Endothelial cell of umbilical vein (primary cell): ENCODE measurements at regions not wholly inside any gene's neighbourhood (a gene's known extent, or its start where the extent isn't known, plus 50 kb on each side); places are given as distances from the start of the nearest gene placed in this dataset.

Experiments
- BruUV-seq: library from RNA; stranded (reverse); fragments of 400-500 nt; replicated peaks from 2 replicates; lab custom pipeline; 2021; lab: Mats Ljungman, UMichigan
- CTCF ChIA-PET: fragments of 300-600, 350-600 bp; sonication (Branson Sonifier 250); formaldehyde crosslinking; loops from one replicate; lab custom pipeline; 2021; ENCODE audit warnings: antibody characterized with exemption, inconsistent platforms; lab: Charles Lee
- POLR2A ChIA-PET: fragments of 300-600, 350-600 bp; sonication (Branson Sonifier 250); formaldehyde crosslinking; loops from one replicate; lab custom pipeline; 2021; ENCODE audit warnings: antibody characterized with exemption, inconsistent platforms; lab: Charles Lee
- DNase-seq: peaks from one replicate; pipeline ENCODE4 v3.0.0-alpha.2; 2011; ENCODE audit warnings: low read depth, low spot score
- FAIRE-seq: peaks from 2 replicates; lab custom pipeline; 2011; peaks lifted over from hg19 to GRCh38; lab: Jason Lieb, UNC
- H2AFZ ChIP-seq: 2 replicates; pipeline ENCODE4 v1.6.0; 2012; ENCODE audit warnings: low read depth, low read length, control low read depth, inconsistent platforms
- H3K27ac ChIP-seq: 2 replicates; pipeline ENCODE4 v1.5.1; 2011; ENCODE audit warnings: low read depth, mild to moderate bottlenecking, control low read depth, low read length, moderate library complexity; ENCODE audit not compliant: insufficient read depth
- H3K27me3 ChIP-seq, 2 experiments: 2 replicates each; pipeline versions ENCODE4 v1.6.0 to v1.6.1; 2011; ENCODE audit warnings: low read length in 2 of 2, mixed read lengths in 1 of 2; ENCODE audit not compliant: control insufficient read depth in 2 of 2, insufficient read depth in 2 of 2
- H3K36me3 ChIP-seq, 2 experiments: 2 replicates in 1 of 2; 3 replicates in 1 of 2; pipeline ENCODE4 v1.5.1; 2011; ENCODE audit warnings: low read length in 2 of 2, mild to moderate bottlenecking in 1 of 2, moderate library complexity in 1 of 2; ENCODE audit not compliant: control insufficient read depth in 2 of 2, insufficient read depth in 2 of 2; ENCODE audit errors: extremely low read depth in 1 of 2
- H3K4me1 ChIP-seq: 3 replicates; pipeline ENCODE4 v1.5.1; 2011; ENCODE audit warnings: mild to moderate bottlenecking, low read length; ENCODE audit not compliant: control insufficient read depth, insufficient read depth; ENCODE audit errors: extremely low read depth
- H3K4me2 ChIP-seq: 2 replicates; pipeline ENCODE4 v1.6.1; 2011; ENCODE audit warnings: low read length, control low read depth, mixed read lengths; ENCODE audit not compliant: insufficient read depth
- H3K4me3 ChIP-seq, 3 experiments: fragments of 200-600 bp in 1 of 3; sonication (generic), shearing (Covaris generic) in 1 of 3; replicated peaks in 1 of 3; 2 replicates each; pipeline ENCODE4 v1.5.1; 2011 to 2016; ENCODE audit warnings: control low read depth in 3 of 3, low read length in 3 of 3, mild to moderate bottlenecking in 2 of 3, inconsistent platforms in 1 of 3, low read depth in 1 of 3, moderate library complexity in 1 of 3; ENCODE audit not compliant: insufficient read depth in 1 of 3
- H3K79me2 ChIP-seq: 2 replicates; pipeline ENCODE4 v1.6.0; 2012; ENCODE audit warnings: low read length, inconsistent platforms; ENCODE audit not compliant: control insufficient read depth, insufficient read depth
- H3K9ac ChIP-seq: replicated peaks from 2 replicates; pipeline ENCODE3; 2011; ENCODE audit warnings: low read length, control low read depth; ENCODE audit not compliant: insufficient read depth; ENCODE audit errors: extremely low read depth
- H3K9me1 ChIP-seq: replicated peaks from 3 replicates; pipeline ENCODE4 v1.6.0; 2011; ENCODE audit warnings: mild to moderate bottlenecking, low read length; ENCODE audit not compliant: control insufficient read depth, insufficient read depth; ENCODE audit errors: extremely low read depth
- H3K9me3 ChIP-seq: replicated peaks from 2 replicates; pipeline ENCODE4 v1.5.1; 2012; ENCODE audit warnings: low read length, inconsistent platforms; ENCODE audit not compliant: control insufficient read depth, insufficient read depth
- H4K20me1 ChIP-seq: replicated peaks from 2 replicates; pipeline ENCODE3; 2011; ENCODE audit warnings: mild to moderate bottlenecking, low read length; ENCODE audit not compliant: control insufficient read depth, insufficient read depth; ENCODE audit errors: extremely low read depth
- CTCF ChIP-seq, 2 donors: IDR thresholded peaks; 1 replicate in 1 of 2; 2 replicates in 1 of 2; pipeline ENCODE4 v1.5.1; 2011; ENCODE audit warnings: low read length in 2 of 2, mild to moderate bottlenecking in 2 of 2, moderate library complexity in 2 of 2, control low read depth in 1 of 2, inconsistent platforms in 1 of 2, low read depth in 1 of 2; ENCODE audit not compliant: insufficient read depth in 1 of 2; ENCODE audit errors: extremely low read depth in 1 of 2
- EZH2 ChIP-seq: IDR thresholded peaks from 2 replicates; pipeline ENCODE4 v1.6.1; 2012; ENCODE audit warnings: borderline replicate concordance, low read depth, mild to moderate bottlenecking, moderate library complexity, low read length, inconsistent platforms; ENCODE audit not compliant: severe bottlenecking
- FOS ChIP-seq: IDR thresholded peaks from 2 replicates; pipeline ENCODE4 v1.6.1; 2011; ENCODE audit warnings: mild to moderate bottlenecking, low read length, moderate library complexity, borderline replicate concordance; ENCODE audit not compliant: insufficient read depth
- GATA2 ChIP-seq: IDR thresholded peaks from 2 replicates; pipeline ENCODE4 v1.7.0; 2011; ENCODE audit warnings: low read depth, mild to moderate bottlenecking, moderate library complexity, mixed read lengths, low read length; ENCODE audit not compliant: insufficient read length, insufficient read depth
- JUN ChIP-seq: IDR thresholded peaks from 2 replicates; pipeline ENCODE4 v1.6.1; 2011; ENCODE audit warnings: borderline replicate concordance, low read depth; ENCODE audit not compliant: insufficient read length, insufficient read depth
- MAX ChIP-seq: IDR thresholded peaks from 2 replicates; pipeline ENCODE4 v1.6.1; 2011; ENCODE audit not compliant: insufficient read depth, insufficient read length
- MYC ChIP-seq: IDR thresholded peaks from one replicate; pipeline ENCODE4 v1.6.1; 2011; ENCODE audit warnings: mild to moderate bottlenecking, low read depth, low read length
- POLR2A ChIP-seq: IDR thresholded peaks from 2 replicates; pipeline ENCODE4 v1.6.1; 2012; ENCODE audit warnings: low read depth, mild to moderate bottlenecking, control low read depth, low read length
- POLR2AphosphoS5 ChIP-seq: IDR thresholded peaks from 2 replicates; pipeline ENCODE4 v1.6.1; 2012; ENCODE audit warnings: low read depth, mild to moderate bottlenecking, control low read depth, low read length, moderate library complexity; ENCODE audit not compliant: insufficient read depth
- dilution Hi-C: fragments of 300-500 bp; cut with MboI; formaldehyde crosslinking; loops from one replicate; pipeline ENCODE4 v1.15.0; 2019; ENCODE audit warnings: low sequenced_read_pairs; ENCODE audit not compliant: extremely low pct_ligation_motif_present
- intact Hi-C: fragments of 100-400 bp; cut with micrococcal nuclease; formaldehyde crosslinking; loops from one replicate; pipeline ENCODE4 v1.10.0; 2022

GRCh38 chr2:21268197-21268877 lies 144.6 kb downstream of the TDRD15 start:
- H3K4me2 ChIP-seq, result no peak overlapping the region
- FAIRE-seq (no peak), DNase-seq (no peak)
- POLR2A ChIA-PET, result no interaction called here
- no peaks in the 10 kb centered on the region for H3K27me3 ChIP-seq
- no TSS peak for BruUV-seq
- H3K27ac ChIP-seq, result no peak overlapping the region
- H4K20me1 ChIP-seq, result no peaks in the 10 kb centered on the region
- H3K79me2 ChIP-seq, result no peaks in the 10 kb centered on the region
- H3K9me3 ChIP-seq, result no peaks in the 10 kb centered on the region
- H3K9ac ChIP-seq, result no peak overlapping the region
- H3K9me1 ChIP-seq, result no peaks in the 10 kb centered on the region
- dilution Hi-C loops (no loop called here), intact Hi-C loops (no loop called here)
- CTCF ChIA-PET, result no interaction called here
- no peak for TF ChIP-seq JUN
- no peak for TF ChIP-seq CTCF (IDR thresholded peaks at IDR 0.05; ENCODE audit: extremely low read depth in 1 of 2, insufficient read depth in 1 of 2, low read depth in 1 of 2, low read length in 2 of 2)
- H3K4me3 ChIP-seq, result no peak overlapping the region
- H3K4me1 ChIP-seq, result no peaks in the 10 kb centered on the region
- no peak overlapping the region for H2AFZ ChIP-seq
- H3K36me3 ChIP-seq, result no peaks in the 10 kb centered on the region

- intact Hi-C loops (no loop called here), dilution Hi-C loops (no loop called here)
- no peaks in the 10 kb centered on the region for H3K27me3 ChIP-seq
- H3K4me2 ChIP-seq, result no peak overlapping the region
- CTCF ChIA-PET, result no interaction called here
- H3K9me1 ChIP-seq, result no peaks in the 10 kb centered on the region
- H3K4me3 ChIP-seq, result no peak overlapping the region
- TF ChIP-seq POLR2AphosphoS5 (no peak), GATA2 (no peak), MAX (no peak), EZH2 (no peak), JUN (no peak), FOS (no peak), CTCF (IDR thresholded peaks at IDR 0.05; ENCODE audit: extremely low read depth in 1 of 2, insufficient read depth in 1 of 2, low read depth in 1 of 2, low read length in 2 of 2) (no peak), MYC (no peak), POLR2A (no peak)
- no peaks in the 10 kb centered on the region for H3K36me3 ChIP-seq
- no TSS peak for BruUV-seq
- H3K9me3 ChIP-seq, result no peaks in the 10 kb centered on the region
- no peak for FAIRE-seq
- no peak overlapping the region for H2AFZ ChIP-seq
- H4K20me1 ChIP-seq, result no peaks in the 10 kb centered on the region
- DNase-seq, result no peak
- no peaks in the 10 kb centered on the region for H3K79me2 ChIP-seq
- POLR2A ChIA-PET, result no interaction called here
- no peak overlapping the region for H3K9ac ChIP-seq
- no peaks in the 10 kb centered on the region for H3K4me1 ChIP-seq
- no peak overlapping the region for H3K27ac ChIP-seq
These were observed 145.1 kb downstream of the TDRD15 start for GRCh38 chr2:21268878-21269224.
